ENCODE measurements at regions not wholly inside any gene's neighbourhood (a gene's known extent, or its start where the extent isn't known, plus 50 kb on each side); places are given as distances from the start of the nearest gene placed in this dataset.

- Histone ChIP-seq H3K9me3 (no peaks in the 10 kb centered on the region), H3K4me1 (no peaks in the 10 kb centered on the region), H3K27me3 (no peaks in the 10 kb centered on the region), H3K36me3 (no peaks in the 10 kb centered on the region), H3K27ac (no peak overlapping the region), H3K4me3 (no peak overlapping the region)
- WGBS, 2 donors = 78 to 92% methylated on average over 5 of the region's 5 CpGs
- DNase-seq = no peak
- ATAC-seq (ENCODE audit: low FRiP score in 2 of 2) = no peak
- TF ChIP-seq, protein P1, sequence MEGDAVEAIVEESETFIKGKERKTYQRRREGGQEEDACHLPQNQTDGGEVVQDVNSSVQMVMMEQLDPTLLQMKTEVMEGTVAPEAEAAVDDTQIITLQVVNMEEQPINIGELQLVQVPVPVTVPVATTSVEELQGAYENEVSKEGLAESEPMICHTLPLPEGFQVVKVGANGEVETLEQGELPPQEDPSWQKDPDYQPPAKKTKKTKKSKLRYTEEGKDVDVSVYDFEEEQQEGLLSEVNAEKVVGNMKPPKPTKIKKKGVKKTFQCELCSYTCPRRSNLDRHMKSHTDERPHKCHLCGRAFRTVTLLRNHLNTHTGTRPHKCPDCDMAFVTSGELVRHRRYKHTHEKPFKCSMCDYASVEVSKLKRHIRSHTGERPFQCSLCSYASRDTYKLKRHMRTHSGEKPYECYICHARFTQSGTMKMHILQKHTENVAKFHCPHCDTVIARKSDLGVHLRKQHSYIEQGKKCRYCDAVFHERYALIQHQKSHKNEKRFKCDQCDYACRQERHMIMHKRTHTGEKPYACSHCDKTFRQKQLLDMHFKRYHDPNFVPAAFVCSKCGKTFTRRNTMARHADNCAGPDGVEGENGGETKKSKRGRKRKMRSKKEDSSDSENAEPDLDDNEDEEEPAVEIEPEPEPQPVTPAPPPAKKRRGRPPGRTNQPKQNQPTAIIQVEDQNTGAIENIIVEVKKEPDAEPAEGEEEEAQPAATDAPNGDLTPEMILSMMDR (IDR thresholded peaks at IDR 0.05) = no peak
- no peak for TF ChIP-seq EP300 (IDR thresholded peaks at IDR 0.05)
- TF ChIP-seq POLR2AphosphoS5 (IDR thresholded peaks at IDR 0.05) = no peak
- no peak for TF ChIP-seq POLR2A (IDR thresholded peaks at IDR 0.05)
Measured at GRCh38 chr5:2241842-2242241, 359.1 kb upstream of the IRX4 start.

GRCh38 chr5:2240118-2240904 lies 357.6 kb upstream of the IRX4 start:
- ATAC-seq (ENCODE audit: low FRiP score in 2 of 2) (no peak), DNase-seq (peak in 1 of 2 donors; percentile 39)
- WGBS, 2 donors = 83 to 88% methylated on average over 16 of the region's 16 CpGs

DNA sequence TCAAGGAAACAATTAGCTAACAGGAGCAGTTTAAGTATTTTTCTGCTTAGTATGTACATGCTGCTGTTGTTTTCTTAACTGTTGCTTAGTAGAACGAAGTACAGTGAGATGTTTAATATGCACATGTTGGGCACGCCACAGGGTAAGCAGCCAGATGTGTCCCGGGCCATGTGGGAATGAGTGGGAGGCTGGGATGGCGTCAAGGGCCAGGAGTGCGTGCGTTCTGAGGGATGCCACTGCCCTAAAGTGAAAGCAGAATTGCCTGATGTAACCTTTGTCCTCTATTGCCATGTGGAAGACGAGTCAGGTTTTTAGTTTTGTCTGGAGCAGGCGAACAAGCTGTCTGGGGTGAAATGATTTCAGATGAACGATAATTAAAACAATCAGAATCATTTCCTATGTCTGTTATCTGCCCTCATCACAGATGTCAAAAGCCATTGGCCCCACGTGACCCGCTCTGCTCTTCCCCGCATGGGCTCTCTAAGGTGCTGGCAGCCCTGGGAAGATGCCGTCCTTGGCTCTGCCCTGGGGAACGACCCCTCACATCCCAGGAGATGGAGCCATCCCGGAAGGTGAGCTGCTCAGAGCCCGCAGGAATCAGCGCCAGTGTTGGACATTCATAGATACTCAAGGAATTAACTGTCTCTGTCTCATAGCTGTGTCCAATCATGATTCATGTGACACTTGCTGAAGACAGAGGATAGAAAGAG lies 356.6 kb upstream of the IRX4 start:
- no peaks in the 10 kb centered on the region for H3K27me3 ChIP-seq
- H3K9me3 ChIP-seq = peaks cover 0 to 3% (median 0%) of the 10 kb centered on the region in 4 donors
- ATAC-seq (ENCODE audit: low FRiP score in 2 of 2) (peak in 1 of 2 donors; percentile 64), DNase-seq (no peak)
- no peaks in the 10 kb centered on the region for H3K36me3 ChIP-seq
- no peak for TF ChIP-seq EP300 (IDR thresholded peaks at IDR 0.05)
- no peak for TF ChIP-seq POLR2A (IDR thresholded peaks at IDR 0.05)
- TF ChIP-seq, protein P1 (IDR thresholded peaks at IDR 0.05) = no peak
- TF ChIP-seq POLR2AphosphoS5 (IDR thresholded peaks at IDR 0.05) = no peak
- no peaks in the 10 kb centered on the region for H3K4me1 ChIP-seq
- H3K27ac ChIP-seq = no peak overlapping the region
- 82 to 83% methylated on average over 17 of the region's 17 CpGs for WGBS, 2 donors
- H3K4me3 ChIP-seq = no peak overlapping the region

More at GRCh38 chr5:2240118-2240904, 357.6 kb upstream of the IRX4 start:
- no peak overlapping the region for H3K4me3 ChIP-seq
- peaks cover 0 to 3% (median 0%) of the 10 kb centered on the region in 4 donors for H3K9me3 ChIP-seq
- TF ChIP-seq POLR2AphosphoS5 (IDR thresholded peaks at IDR 0.05) (no peak), POLR2A (IDR thresholded peaks at IDR 0.05) (no peak), EP300 (IDR thresholded peaks at IDR 0.05) (no peak)
- TF ChIP-seq, protein P1 (IDR thresholded peaks at IDR 0.05) = no peak
- H3K4me1 ChIP-seq = no peaks in the 10 kb centered on the region
- no peaks in the 10 kb centered on the region for H3K36me3 ChIP-seq
- H3K27ac ChIP-seq = no peak overlapping the region
- no peaks in the 10 kb centered on the region for H3K27me3 ChIP-seq

- TF ChIP-seq POLR2AphosphoS5 (IDR thresholded peaks at IDR 0.05) = no peak
- TF ChIP-seq, protein P1 (IDR thresholded peaks at IDR 0.05) = no peak
- TF ChIP-seq EP300 (IDR thresholded peaks at IDR 0.05) = no peak
- TF ChIP-seq POLR2A (IDR thresholded peaks at IDR 0.05) = no peak
- no peaks in the 10 kb centered on the region for H3K4me1 ChIP-seq
- no peaks in the 10 kb centered on the region for H3K27me3 ChIP-seq
- DNase-seq (no peak), ATAC-seq (ENCODE audit: low FRiP score in 2 of 2) (no peak)
- no peak overlapping the region for H3K27ac ChIP-seq
- WGBS, 2 donors = 86 to 94% methylated on average over 6 of the region's 6 CpGs
- H3K4me3 ChIP-seq = no peak overlapping the region
- no peaks in the 10 kb centered on the region for H3K36me3 ChIP-seq
- peaks cover 0 to 3% (median 0%) of the 10 kb centered on the region in 4 donors for H3K9me3 ChIP-seq
Measured at GRCh38 chr5:2238732-2239131, 356.0 kb upstream of the IRX4 start.
